NCI-H524 treated with DMSO at 0.1 percent for 48 hours (cell line): ENCODE measurements at regions not wholly inside any gene's neighbourhood (a gene's known extent, or its start where the extent isn't known, plus 50 kb on each side); places are given as distances from the start of the nearest gene placed in this dataset.
A peak's percentile ranks its signal among the peaks of the same experiment; 100 is the strongest.
"Not testable (repeated sequence)": the region's sequence is repeated elsewhere in the genome, so short reads cannot be mapped to it uniquely, and the experiment has no call there.

Source experiments
- DNase-seq: peaks from one replicate; lab custom pipeline; 2025; lab: John Stamatoyannopoulos, UW

DNA sequence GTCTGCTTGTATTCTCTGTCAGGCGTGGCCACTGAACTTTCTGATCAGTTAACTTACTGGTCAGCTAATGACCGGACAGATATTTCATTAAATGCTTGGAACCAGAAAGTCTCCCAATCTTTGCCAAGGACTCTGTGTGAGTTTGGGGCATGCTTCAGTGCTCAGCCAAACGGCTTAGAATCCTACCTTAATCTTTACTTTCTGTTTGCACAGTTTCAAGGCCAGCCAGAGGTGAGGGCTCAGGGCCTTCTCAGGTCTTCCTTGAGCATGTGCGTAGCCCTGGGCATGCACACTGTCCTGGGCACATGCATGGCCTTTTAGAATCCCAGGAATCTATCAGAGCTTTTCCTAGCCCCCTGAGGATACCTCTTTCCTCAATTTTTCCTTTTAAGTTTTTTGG lies 230.1 kb downstream of the RAB11FIP4 start:
- DNase-seq = no peak

DNA sequence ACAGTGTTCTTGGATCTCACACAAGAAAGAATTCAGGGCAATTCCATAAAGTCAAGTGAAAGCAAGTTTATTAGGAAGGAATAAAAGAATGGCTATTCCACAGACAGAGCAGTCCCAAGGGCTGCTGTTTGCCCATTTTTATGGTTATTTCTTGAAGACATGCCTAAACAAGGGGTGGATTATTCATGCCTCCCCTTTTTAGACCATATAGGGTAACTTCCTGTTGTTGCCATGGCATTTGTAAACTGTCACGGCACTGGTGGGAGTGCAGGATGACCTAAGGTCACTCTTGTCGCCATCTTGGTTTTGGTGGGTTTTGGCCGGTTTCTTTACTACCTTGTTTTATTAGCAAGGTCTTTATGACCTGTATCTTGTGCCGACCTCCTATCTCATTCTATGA lies 219.6 kb downstream of the RAB11FIP4 start:
- DNase-seq = not testable (repeated sequence)

- DNase-seq = no peak
These were observed 218.8 kb downstream of the RAB11FIP4 start for GRCh38 chr17:31609996-31610910.

GRCh38 chr17:31609331-31609730 lies 217.9 kb downstream of the RAB11FIP4 start:
- DNase-seq = no peak

- DNase-seq = no peak
These were observed 217.3 kb downstream of the RAB11FIP4 start for GRCh38 chr17:31608659-31609254.

DNA sequence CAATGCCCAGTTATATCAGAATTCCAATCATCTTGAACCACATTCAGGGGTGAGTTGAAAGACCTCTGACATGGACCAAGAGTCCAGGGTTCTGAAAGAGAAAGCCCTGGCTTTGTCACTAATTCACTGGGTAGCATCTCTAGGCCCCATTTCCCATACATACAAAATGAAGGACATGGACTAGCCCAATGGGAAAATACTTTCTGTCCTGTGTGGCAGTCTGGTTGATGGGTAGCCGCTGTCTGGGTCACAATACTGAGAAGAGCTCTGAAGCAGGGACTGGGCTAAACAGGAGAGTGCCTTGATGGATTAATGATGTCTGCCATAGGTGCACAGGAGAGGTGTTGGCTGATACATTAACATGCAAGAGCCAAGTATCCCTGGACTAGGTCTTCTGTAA lies 214.3 kb downstream of the RAB11FIP4 start:
- DNase-seq = no peak

- DNase-seq = no peak
These were observed 213.5 kb downstream of the RAB11FIP4 start for GRCh38 chr17:31604936-31605335.

DNA sequence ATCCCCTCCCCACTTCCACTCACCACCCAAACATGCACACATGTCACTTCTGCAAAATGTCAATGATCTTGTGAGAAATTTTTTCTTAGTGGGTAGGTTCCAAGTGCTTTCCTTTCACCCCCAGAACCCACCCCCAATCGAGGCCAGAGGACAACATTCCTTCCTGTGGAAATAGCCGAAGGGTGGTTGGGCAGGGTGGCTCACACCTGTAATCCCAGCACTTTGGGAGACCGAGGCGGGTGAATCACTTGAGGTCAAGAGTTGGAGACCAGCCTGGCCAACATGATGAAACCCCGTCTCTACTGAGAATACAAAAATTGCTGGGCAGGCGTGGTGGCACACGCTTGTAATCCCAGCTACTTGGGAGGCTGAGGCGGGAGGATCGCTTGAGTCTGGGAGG lies 208.7 kb downstream of the RAB11FIP4 start:
- not testable (repeated sequence) for DNase-seq

- DNase-seq = no peak
These were observed 207.6 kb downstream of the RAB11FIP4 start for GRCh38 chr17:31598921-31599571.

GRCh38 chr17:31598399-31598782 lies 206.9 kb downstream of the RAB11FIP4 start:
- DNase-seq = no peak

DNA sequence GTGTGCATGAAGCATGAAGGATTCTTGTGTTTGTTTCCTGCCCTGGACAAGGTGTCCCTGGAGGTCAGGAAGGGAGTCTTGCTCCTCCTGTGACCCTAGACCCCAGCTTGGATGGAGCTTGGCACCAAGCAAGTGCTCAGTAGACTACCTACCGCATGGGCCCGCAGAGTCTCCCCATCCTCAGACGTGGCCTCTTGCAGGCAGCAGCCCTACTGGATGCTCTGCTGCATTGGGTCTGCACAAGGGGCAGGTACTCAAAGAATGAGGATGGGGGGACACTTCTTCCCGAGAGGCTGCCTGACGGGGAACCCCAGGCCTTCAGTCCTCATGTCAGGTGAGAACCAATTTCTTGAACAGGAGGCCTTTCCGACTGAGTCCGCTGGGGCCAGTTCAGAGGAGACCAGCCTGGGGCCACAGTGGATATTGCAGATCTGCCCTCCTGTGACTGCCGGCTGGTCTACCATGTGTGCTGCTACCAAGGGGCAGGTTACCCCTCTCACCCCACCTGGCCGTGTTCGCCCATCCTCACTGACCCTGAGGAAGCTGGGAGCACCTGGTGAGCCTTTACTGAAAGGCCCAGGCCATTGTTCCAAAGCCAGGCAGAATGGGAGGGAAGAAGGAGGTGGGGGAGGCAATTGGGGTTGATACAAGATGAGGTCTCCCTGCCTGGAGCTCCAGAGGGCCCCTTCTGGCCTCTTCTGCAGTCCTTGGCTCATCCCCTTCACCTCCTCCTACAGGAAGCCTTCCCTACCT lies 206.3 kb downstream of the RAB11FIP4 start:
- no peak for DNase-seq

- no peak for DNase-seq
These were observed 205.2 kb downstream of the RAB11FIP4 start for GRCh38 chr17:31596382-31597323.

- no peak for DNase-seq
These were observed 204.3 kb downstream of the RAB11FIP4 start for GRCh38 chr17:31595666-31596381.

DNA sequence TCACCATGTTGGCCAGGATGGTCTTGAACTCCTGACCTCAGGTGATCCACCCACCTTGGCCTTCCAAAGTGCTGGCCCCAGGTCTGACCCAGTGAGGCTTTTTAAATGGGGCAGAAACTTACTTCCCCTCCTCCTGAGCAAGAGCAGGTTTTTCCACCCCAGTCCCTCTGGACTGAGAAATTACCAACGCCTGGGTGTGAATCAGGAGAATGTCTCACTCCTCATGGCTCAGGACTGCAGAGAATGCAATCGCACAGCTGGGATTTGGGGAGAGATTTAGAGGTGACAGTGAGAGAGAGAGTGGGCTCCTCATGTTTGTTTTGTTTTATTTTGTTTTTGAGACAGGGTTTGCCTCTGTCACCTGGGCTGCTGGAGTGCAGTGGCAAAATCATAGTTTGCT lies 203.6 kb downstream of the RAB11FIP4 start:
- DNase-seq = no peak

DNA sequence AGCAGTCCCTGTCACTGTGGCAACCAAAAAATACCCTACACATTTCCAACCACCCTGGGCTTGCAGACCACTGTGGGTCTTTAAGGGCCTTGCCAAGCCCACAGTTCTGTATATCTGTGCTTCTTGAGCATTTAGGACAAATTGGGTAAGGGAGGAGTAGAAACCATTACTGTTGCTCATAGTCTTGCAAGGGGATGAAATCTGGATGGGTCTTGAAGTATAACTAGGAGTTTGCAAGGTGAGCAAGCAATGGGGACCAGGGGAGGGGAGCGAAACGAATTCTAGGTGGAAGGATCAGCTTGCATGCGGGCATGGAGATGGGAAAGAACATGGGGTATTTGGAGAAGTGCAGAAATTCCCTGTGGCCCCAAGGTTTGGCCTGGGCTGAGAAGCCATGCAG lies 202.9 kb downstream of the RAB11FIP4 start:
- DNase-seq = no peak

GRCh38 chr17:31593806-31594205 lies 202.3 kb downstream of the RAB11FIP4 start:
- peak; percentile 58 for DNase-seq

DNA sequence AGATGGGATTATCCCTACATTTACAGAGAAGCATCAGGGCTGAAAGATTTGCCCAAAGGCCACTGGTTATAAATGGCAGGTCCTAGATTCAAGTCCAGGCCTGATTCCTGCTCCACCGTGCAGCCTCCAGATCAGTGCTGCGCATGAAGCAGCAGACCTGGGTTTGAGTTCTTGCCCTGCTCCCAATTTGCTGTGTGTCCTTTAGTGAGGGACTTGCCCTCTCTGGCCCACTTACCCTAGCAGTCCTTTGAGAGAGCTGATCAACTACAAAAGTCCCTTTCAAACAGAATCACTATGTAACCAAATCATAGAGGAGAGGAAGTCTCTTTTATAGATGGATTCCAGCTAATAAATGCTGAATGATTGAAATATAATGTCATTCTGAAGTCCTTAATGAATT lies 200.4 kb downstream of the RAB11FIP4 start:
- no peak for DNase-seq

DNA sequence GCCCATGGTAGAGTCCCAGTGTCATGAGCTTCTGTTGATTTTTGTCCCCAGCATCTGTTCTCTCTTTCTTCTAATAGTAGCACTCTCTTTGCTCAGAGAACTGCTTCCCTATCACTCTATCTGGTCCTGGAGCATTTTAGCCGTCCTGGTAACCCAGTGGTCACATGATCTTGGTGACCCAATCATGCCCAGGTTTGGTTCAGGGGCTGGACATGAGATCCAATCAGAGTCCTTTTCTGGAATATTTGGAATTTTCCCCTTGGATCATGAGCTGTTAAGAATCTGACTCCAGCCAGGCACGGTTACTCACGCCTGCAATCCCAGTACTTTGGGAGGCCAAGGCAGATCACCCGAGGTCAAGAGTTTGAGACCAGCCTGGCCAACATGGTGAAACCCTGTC lies 197.0 kb downstream of the RAB11FIP4 start:
- DNase-seq = no peak

- no peak for DNase-seq
These were observed 196.6 kb downstream of the RAB11FIP4 start for GRCh38 chr17:31588034-31588433.
